GM19438 (cell line): ENCODE measurements at regions not wholly inside any gene's neighbourhood (a gene's known extent, or its start where the extent isn't known, plus 50 kb on each side); places are given as distances from the start of the nearest gene placed in this dataset.

Experiments used
- ATAC-seq: cut with Tn5 transposase; IDR thresholded peaks from one replicate; pipeline ENCODE4 v1.9.1; 2021; ENCODE audit warnings: low read depth; ENCODE audit not compliant: unreplicated experiment

GRCh38 chr4:62320612-62321011 is 1120.5 kb downstream of the ADGRL3 start:
- no peak for ATAC-seq

DNA sequence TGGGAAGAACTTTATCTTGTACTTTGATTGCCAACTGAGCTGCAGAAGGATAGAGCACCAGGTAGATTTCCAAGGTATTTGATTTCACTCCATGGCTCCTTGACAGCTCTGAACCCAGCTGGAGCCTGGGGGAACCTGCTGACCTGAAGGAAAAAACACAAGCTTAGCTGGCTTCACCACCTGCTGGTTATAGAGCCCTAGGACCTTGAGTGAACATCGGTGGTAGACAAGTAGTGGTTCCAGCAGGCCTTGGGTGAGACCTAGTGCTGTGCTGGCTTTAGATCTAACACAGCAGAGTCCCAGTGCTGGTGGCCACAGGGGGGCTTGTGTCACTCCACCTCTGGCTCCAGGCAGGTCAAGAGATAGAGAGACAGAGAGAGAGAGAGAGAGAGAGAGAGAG is 1102.6 kb downstream of the ADGRL3 start:
- no peak for ATAC-seq

DNA sequence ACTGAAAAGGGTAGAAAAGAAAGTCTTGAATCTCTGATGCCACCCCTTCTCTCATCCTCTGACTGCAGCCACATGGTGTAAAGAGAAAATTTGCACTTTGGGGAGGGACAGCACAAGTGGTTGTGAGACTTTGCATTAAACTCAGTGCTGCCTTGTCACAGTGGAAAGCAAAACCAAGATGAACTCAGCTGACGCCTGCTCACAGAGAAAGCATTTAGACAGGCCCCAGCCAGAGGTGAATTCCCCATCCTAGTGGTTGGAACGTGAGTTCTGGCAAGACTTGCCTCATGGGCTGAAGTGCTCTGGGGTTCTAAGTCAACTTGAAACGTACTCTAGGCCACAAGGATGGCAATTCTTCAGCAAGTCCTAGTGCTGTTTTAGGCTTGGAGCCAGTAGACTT is 1101.4 kb downstream of the ADGRL3 start:
- ATAC-seq, result no peak

DNA sequence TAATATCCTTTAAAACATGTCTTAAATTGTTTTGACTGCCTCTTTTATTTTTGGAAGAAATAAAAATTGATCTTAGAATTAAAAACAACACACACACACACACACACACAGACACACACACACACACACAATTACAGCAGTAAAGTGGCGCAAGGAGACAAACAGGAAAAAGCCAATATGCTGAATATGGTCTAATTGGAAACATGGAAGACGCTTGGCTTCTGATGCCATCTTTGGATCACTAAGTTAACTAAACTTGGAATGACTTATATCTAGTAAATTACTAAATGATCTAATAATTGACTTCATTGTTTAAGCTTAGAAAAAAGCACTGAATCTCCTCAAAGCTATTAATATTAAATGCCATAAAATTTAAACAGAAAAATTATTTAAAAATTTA is 1093.4 kb downstream of the ADGRL3 start:
- no peak for ATAC-seq

DNA sequence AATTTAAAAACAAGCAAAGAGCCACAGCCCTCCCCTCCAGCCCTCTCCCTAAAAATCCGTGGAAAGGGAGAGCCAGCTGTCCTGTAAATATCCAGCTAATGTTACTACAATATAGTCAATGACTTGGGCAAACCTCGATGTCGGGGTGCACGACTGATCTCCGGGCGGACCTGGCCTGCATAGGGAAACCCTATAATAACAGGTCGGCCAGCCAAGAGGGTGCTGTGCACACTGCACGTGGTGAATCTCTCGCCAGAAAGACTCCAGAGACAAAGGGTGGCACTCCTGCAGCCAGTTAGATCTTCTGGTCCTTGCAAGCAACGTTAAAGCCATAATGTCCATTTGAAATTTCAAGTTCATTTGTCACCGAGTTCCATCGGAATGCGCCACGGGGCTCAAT is 1092.8 kb downstream of the ADGRL3 start:
- ATAC-seq, result no peak

GRCh38 chr4:62288808-62289541 is 1088.8 kb downstream of the ADGRL3 start:
- no peak for ATAC-seq

DNA sequence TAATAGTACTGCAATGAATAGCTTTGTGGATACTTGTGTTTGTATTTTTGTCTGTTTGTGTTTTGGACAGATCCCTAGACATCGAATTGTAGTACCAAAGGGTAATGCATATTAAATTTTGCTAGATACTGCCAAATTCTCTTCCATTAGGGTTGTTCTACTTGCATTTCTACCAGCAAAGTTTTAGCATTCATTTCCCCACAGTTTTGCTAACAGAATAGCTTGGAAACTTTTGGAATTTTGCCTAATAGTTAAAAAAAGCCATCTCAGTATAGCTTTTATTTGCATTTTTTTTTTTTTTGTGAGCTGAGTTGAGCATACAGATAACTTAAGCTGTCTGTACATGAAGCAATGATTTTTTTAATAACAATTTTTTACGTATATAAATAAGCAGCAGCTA is 1084.9 kb downstream of the ADGRL3 start:
- ATAC-seq, result no peak

DNA sequence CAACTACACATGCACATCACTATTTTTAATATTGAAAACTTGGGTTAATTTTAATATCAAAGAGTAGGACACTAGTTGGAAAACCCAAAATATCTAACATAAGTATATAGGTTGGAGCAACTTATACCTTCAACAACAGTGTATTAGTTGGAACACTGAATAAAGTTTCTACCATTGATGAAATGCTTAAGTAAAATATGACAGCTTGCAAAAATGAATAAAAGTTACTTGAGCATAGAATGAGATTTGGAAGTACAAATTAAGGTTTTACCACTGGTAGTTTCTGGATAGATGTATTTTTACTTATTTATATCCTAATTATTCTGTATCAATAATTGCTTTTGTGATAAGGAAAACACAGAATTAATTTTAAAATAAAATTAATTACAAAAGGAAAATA is 1079.6 kb downstream of the ADGRL3 start:
- ATAC-seq, result no peak

DNA sequence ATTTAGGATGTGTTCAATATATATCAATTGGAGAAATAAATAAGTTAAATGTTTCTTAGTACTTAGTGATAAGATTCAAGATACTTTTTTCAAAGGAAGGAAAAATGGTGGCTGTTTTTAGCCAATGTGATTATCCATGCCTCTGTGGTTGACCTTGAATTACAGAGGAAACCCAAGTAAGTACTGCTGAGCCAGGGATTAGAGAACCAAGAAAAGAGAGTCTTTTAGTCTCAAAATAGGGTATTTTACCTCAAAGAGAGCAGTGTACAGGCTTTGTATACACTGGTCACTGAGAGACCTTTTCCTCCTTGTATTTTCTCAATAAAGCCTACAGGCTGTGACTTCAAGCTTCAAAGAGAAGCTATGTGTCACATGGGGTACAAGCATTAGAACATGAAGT is 1075.3 kb downstream of the ADGRL3 start:
- no peak for ATAC-seq

DNA sequence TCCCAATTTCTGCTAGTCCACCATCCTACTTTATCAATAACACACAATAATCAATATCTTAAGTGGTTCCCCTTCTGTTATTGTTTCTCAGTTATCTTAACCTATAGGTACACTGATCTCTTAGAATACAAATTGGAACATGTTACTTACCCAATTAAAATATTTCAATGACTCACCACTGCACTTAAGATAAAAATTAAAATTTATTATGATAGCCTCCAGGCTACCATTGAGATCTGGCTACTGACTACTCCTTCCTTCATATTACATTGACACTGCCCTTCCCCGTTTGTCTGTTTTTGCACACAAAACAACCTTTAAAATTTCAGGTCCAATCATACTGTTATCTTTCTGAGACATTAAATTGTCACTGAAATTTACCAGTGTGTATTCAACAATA is 1074.7 kb downstream of the ADGRL3 start:
- no peak for ATAC-seq

- no peak for ATAC-seq
Measured at GRCh38 chr4:62271107-62271506, 1071.0 kb downstream of the ADGRL3 start.

DNA sequence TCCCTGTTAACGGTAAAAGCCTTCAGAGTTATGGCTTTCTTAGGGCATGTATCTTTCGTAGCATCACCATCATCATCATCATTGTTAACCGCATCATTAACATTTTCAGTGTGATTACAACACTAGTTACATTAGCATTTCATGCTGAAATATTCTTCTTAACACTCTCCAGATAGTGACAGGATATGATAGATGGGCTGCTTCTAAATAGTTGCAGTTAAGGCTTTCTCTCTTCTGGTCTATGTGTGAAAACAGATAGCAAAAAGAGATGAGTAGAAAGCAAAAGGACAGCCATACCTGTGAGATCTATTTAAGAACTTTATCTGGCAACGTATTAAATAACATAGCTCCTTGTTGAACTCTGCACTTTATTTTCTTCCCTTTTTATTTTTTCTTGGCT is 1069.8 kb downstream of the ADGRL3 start:
- ATAC-seq, result no peak

GRCh38 chr4:62263454-62263853 is 1063.3 kb downstream of the ADGRL3 start:
- ATAC-seq, result no peak

GRCh38 chr4:62262676-62263075 is 1062.5 kb downstream of the ADGRL3 start:
- no peak for ATAC-seq

- ATAC-seq, result no peak
Measured at GRCh38 chr4:62260254-62260653, 1060.1 kb downstream of the ADGRL3 start.

- no peak for ATAC-seq
Measured at GRCh38 chr4:62256479-62256878, 1056.4 kb downstream of the ADGRL3 start.

GRCh38 chr4:62252728-62253127 is 1052.6 kb downstream of the ADGRL3 start:
- ATAC-seq, result no peak

DNA sequence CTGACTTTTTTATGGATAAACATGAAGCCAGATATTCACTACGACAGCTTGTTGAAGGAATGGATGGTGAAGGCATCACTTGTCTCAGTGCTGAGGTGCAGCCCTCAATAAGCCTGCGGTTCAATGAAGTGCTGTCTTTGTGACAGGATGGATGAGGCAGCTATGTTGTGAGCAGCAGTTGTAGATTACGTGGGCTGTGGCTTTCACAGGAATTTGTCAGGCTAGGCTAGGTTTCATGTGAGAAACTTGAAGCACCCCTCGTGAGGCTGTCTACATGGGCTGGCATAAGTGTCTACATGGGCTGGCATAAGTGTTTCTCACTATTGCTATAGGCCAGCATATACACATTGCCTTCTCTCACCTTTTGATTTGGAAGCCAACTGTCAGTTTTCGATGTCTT is 1050.0 kb downstream of the ADGRL3 start:
- no peak for ATAC-seq

GRCh38 chr4:62243895-62244294 is 1043.8 kb downstream of the ADGRL3 start:
- ATAC-seq, result no peak

DNA sequence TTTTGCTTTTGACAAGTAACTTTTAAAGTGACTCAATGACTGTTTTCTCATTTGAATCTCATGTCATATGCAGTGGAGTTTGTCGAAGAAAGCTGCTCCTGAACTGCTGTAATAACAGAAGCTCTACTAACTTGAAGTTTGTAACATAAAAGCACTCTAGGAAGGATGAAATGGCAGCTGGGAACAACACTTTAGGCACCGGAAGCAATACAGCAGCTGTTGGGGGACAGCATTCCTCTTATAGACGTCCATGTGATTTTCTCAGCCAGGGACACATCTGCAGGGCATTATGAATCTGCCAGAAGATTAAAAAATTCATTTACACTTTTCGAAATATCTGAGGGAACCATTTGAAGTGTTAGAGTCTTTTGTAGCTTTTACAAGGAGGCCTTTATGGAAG is 1035.8 kb downstream of the ADGRL3 start:
- ATAC-seq, result no peak

GRCh38 chr4:62232814-62233213 is 1032.7 kb downstream of the ADGRL3 start:
- ATAC-seq, result no peak

GRCh38 chr4:62231994-62232393 is 1031.9 kb downstream of the ADGRL3 start:
- ATAC-seq, result no peak

GRCh38 chr4:62226082-62226481 is 1026.0 kb downstream of the ADGRL3 start:
- ATAC-seq, result no peak
